GM18867 (cell line): ENCODE measurements at regions not wholly inside any gene's neighbourhood (a gene's known extent, or its start where the extent isn't known, plus 50 kb on each side); places are given as distances from the start of the nearest gene placed in this dataset.
A peak's percentile ranks its signal among the peaks of the same experiment; 100 is the strongest.
"Not testable (repeated sequence)": the region's sequence is repeated elsewhere in the genome, so short reads cannot be mapped to it uniquely, and the experiment has no call there.

ENCODE experiments used
- ATAC-seq: cut with Tn5 transposase; IDR thresholded peaks from one replicate; pipeline ENCODE4 v1.9.1; 2021; ENCODE audit warnings: mild to moderate bottlenecking, moderate library complexity; ENCODE audit not compliant: unreplicated experiment

GRCh38 chr1:143905214-143906179 is 66.3 kb downstream of the FAM72C start:
- not testable (repeated sequence) for ATAC-seq

- ATAC-seq, result peak; percentile 52
These were observed 67.2 kb downstream of the FAM72C start for GRCh38 chr1:143904622-143904979.

DNA sequence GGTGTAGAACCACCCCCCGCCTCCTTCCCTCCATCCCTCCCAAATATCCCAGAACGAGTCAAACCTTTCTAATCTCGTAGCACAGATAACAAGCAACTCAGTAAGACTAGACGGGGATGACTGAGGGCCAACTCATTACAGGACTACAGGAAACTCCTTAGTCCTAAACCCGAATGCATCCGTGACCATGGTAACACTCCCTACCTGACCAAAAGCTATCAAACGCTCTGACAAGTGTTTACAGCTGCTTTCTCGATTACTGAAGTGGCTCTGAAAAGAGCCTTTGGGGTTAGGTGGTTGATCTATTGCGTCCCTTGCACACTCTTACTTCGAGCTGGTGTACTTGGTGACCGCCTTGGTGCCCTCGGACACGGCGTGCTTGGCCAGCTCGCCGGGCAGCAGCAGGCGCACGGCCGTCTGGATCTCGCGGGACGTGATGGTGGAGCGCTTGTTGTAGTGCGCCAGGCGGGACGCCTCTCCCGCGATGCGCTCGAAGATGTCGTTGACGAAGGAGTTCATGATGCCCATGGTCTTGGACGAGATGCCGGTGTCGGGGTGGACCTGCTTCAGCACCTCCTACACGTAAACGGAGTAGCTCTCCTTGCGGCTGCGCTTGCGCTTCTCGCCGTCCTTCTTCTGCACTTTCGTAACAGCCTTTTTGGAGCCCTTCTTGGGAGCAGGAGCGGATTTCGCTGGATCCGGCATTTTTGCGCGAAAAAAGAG is 67.7 kb downstream of the FAM72C start:
- not testable (repeated sequence) for ATAC-seq

- not testable (repeated sequence) for ATAC-seq
These were observed 75.4 kb downstream of the FAM72C start for GRCh38 chr1:143896377-143896776.

GRCh38 chr1:143884932-143885574 is 86.7 kb downstream of the FAM72C start:
- ATAC-seq, result peak; percentile 91

GRCh38 chr1:143884532-143884931 is 87.3 kb downstream of the FAM72C start:
- peak; percentile 86 for ATAC-seq

GRCh38 chr1:143879757-143880536 is 91.8 kb downstream of the FAM72C start:
- ATAC-seq, result not testable (repeated sequence)

DNA sequence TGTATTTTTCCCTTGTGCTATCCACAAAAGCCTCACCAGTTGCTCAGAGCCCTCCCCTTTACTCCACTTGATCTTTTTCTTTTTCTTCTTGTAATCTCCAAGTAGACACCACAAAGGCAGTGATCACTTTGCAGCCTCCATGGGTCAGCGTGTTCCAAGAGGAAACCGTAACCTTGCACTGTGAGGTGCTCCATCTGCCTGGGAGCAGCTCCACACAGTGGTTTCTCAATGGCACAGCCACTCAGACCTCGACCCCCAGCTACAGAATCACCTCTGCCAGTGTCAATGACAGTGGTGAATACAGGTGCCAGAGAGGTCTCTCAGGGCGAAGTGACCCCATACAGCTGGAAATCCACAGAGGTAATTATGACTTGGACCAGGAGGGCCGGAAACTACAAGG is 95.8 kb downstream of the FAM72C start:
- ATAC-seq, result not testable (repeated sequence)

DNA sequence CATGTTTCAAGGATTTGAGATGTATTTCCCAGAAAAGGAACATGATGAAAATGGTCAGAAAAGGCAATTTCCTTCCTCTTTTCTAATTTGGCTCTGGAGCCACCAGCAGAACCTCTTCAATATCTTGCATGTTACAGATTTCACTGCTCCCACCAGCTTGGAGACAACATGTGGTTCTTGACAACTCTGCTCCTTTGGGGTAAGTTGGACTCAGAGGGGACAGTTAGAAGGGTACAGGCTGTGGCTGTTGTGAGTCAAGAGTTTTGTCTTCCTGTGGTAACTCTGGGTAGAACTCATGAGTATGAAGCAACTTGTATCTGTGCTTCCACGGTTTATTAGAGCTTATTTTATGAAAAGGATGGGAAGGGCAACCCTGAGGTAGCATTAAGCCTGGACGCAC is 97.2 kb downstream of the FAM72C start:
- not testable (repeated sequence) for ATAC-seq

- ATAC-seq, result not testable (repeated sequence)
These were observed 98.1 kb downstream of the FAM72C start for GRCh38 chr1:143873650-143874049.

DNA sequence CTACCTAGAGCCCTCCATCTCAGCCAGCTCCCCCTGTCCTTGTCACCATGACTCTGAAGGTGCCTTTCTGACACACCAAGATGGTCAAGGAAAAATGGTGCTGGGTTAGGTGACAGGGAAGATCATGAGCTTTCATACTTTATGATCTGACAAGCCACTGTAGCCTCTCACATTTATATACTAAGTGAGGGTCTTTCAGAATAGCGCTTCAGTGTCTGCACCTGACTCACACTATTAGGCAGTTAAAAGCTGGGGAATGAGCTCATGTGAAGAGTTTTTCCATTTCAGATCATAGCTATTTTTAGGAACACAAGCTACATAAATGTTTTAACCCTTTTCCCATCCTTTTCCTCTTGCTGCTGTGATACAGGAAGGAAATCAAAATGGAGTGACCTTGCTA is 101.4 kb downstream of the FAM72C start:
- ATAC-seq, result not testable (repeated sequence)

DNA sequence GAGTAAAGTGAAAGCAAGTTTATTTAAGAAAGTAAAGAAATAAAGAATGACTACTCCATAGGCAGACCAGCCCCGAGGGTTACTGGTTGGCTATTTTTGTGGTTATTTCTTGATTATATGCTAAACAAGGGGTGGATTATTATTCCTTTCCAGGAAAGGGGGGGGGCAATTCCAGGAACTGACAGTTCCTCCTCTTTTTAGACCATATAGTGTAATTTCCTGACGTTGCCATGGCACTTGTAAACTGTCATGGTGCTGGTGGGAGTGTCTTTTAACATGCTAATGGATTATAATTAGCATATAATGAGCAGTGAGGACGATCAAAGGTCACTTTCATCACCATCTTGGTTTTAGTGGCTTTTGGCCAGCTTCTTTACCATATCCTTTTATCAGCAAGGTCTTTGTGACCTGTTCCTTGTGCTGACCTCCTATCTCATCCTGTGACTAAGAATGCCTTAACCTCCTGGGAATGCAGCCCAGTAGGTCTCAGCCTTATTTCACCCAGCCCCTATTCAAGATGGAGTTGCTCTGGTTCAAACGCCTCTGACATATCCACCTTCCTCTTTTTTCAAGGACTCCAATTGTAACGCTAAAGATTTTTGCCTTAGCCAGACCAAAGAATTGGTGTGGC is 104.1 kb downstream of the FAM72C start:
- not testable (repeated sequence) for ATAC-seq

- peak; percentile 96 for ATAC-seq
These were observed 107.8 kb downstream of the FAM72C start for GRCh38 chr1:143863901-143864520.

GRCh38 chr1:143862722-143863121 is 109.1 kb downstream of the FAM72C start:
- ATAC-seq, result not testable (repeated sequence)

GRCh38 chr1:143861306-143861705 is 110.5 kb downstream of the FAM72C start:
- not testable (repeated sequence) for ATAC-seq

DNA sequence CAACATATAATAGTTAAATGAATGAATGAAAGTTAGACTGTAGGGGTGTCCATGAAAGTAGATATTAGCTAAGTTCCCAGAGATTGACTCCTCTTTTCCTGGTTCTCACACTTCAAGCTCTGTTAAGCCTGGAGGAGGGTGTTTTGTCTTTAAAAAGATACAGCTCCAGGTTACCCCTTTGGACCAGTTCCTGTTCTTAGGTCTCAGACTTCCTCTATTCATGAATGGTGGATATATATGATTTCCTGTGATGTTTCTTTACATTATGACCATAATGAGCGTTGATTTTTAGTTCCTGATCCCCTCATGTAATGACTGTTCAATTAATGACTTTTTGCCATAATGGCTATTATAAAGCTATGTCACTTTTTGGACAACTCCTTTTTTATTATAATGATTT is 115.9 kb downstream of the FAM72C start:
- not testable (repeated sequence) for ATAC-seq

DNA sequence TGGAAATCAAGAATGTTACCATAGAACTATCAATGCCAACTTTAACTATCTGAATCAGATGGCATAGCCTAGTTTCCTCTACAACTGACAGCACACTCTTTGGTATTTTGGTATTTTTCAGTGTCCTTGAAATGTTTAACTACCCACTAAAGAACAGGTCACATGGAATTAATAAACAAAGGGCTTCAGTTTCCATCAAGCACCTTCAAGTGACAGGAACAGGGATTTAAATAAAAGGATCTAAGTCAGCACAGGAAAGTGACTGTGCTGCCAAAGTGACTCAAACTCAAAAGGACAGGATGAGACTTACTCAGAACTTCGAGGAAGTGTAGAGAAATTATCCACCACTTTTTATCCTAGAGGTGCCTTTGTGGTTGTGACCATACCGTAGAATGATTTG is 117.7 kb downstream of the FAM72C start:
- not testable (repeated sequence) for ATAC-seq

DNA sequence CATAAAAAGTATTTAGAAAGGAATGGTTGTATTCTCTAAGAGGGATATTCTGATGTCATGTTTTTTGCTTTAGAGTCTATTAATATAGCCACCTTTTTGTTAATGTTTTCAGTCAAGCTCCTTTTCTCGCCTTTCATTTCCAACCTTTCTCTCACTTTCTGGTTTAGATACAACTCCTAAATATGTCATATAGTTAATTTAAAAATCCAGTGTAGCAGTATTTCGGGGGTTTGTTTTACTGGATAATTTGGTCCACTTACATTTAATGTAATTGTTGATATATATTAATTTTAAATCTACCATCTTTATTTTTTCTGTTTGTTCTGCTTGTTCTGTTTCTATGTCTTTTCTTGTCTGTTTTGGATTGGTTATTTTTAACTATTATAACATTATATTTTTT is 121.1 kb downstream of the FAM72C start:
- ATAC-seq, result not testable (repeated sequence)

DNA sequence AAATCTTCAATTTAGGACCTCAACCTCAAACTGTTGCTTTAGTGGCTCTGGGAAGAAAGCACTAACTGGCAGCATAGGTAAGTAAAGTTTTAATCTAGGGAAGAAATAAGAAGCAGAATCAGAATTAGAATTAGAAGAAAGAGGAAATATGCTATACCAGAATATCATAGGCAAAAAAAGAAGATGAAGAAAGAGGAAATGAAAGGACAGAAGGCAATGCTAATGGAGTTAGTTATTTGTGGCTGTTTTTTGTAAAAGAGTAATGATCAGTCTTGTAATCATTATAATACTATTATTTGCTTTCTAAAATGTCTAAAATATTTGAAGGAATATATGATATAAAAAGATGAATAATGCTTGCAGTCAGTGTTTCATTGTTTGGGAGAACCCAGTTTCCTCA is 122.9 kb downstream of the FAM72C start:
- not testable (repeated sequence) for ATAC-seq

- not testable (repeated sequence) for ATAC-seq
These were observed 126.6 kb downstream of the FAM72C start for GRCh38 chr1:143845193-143845592.
